Hepatocyte (in vitro differentiated cells): ENCODE measurements at regions not wholly inside any gene's neighbourhood (a gene's known extent, or its start where the extent isn't known, plus 50 kb on each side); places are given as distances from the start of the nearest gene placed in this dataset.

Experiments used
- DNase-seq: peaks from one replicate; pipeline ENCODE4 v3.0.0-alpha.2; 2016; ENCODE audit warnings: low spot score
- H2AFZ ChIP-seq: fragments of 200-600 bp; sonication (generic); 2 replicates; pipeline ENCODE4 v1.6.0; 2016; ENCODE audit warnings: antibody characterized with exemption, mild to moderate bottlenecking
- H3K27ac ChIP-seq: fragments of 200-600 bp; sonication (generic); 2 replicates; pipeline ENCODE4 v1.5.1; 2016; ENCODE audit warnings: mild to moderate bottlenecking
- H3K27me3 ChIP-seq: fragments of 200-600 bp; sonication (generic); 2 replicates; pipeline ENCODE4 v1.6.1; 2016
- H3K36me3 ChIP-seq: fragments of 200-600 bp; sonication (generic); replicated peaks from 2 replicates; pipeline ENCODE4 v1.5.1; 2016; ENCODE audit warnings: low read depth; ENCODE audit not compliant: insufficient read depth
- H3K4me1 ChIP-seq: fragments of 200-600 bp; sonication (generic); 2 replicates; pipeline ENCODE4 v1.5.1; 2016; ENCODE audit warnings: mild to moderate bottlenecking, moderate library complexity; ENCODE audit not compliant: insufficient read depth
- H3K4me2 ChIP-seq: fragments of 200-600 bp; sonication (generic); 2 replicates; pipeline ENCODE4 v1.6.0; 2016
- H3K4me3 ChIP-seq: fragments of 200-600 bp; sonication (generic); 2 replicates; pipeline ENCODE4 v1.5.1; 2016; ENCODE audit warnings: mild to moderate bottlenecking
- H3K79me2 ChIP-seq: fragments of 200-600 bp; sonication (generic); 2 replicates; pipeline ENCODE4 v1.6.0; 2017; ENCODE audit warnings: mild to moderate bottlenecking
- H3K9me2 ChIP-seq: fragments of 200-600 bp; sonication (generic); replicated peaks from 2 replicates; pipeline ENCODE4 v1.6.0; 2017; ENCODE audit warnings: mild to moderate bottlenecking; ENCODE audit not compliant: insufficient read depth
- H3K9me3 ChIP-seq: fragments of 200-600 bp; sonication (generic); 2 replicates; pipeline ENCODE4 v1.5.1; 2016; ENCODE audit warnings: low read depth, mild to moderate bottlenecking
- H4K20me1 ChIP-seq: fragments of 200-600 bp; sonication (generic); 2 replicates; pipeline ENCODE4 v1.6.0; 2016; ENCODE audit warnings: mild to moderate bottlenecking; ENCODE audit not compliant: insufficient read depth, poor library complexity, severe bottlenecking
- EZH2 ChIP-seq: fragments of 200-600 bp; sonication (generic); IDR thresholded peaks from 2 replicates; pipeline ENCODE4 v1.6.1; 2016; ENCODE audit warnings: antibody characterized with exemption, mild to moderate bottlenecking, borderline replicate concordance
- EZH2phosphoT487 ChIP-seq: fragments of 200-600 bp; sonication (generic); IDR thresholded peaks from one replicate; pipeline ENCODE4 v1.6.1; 2018; ENCODE audit warnings: antibody characterized with exemption, mild to moderate bottlenecking, low read depth, moderate library complexity; ENCODE audit not compliant: unreplicated experiment, severe bottlenecking
- WGBS: methylation state at CpG from one replicate; pipeline ENCODE4 v1.1.6; 2016; ENCODE audit warnings: low lambda C conversion rate; ENCODE audit errors: missing lambda C conversion rate; 5-methylcytosine and 5-hydroxymethylcytosine counted together
- TF ChIP-seq, protein P1 (sequence below): fragments of 200-600 bp; sonication (generic); IDR thresholded peaks from 2 replicates; pipeline ENCODE4 v1.5.1; 2016; ENCODE audit warnings: antibody characterized with exemption, mild to moderate bottlenecking; ENCODE audit not compliant: poor library complexity

GRCh38 chr5:77920359-77921058, 144.4 kb upstream of the TBCA start:
- H3K4me1 ChIP-seq, result no peaks in the 10 kb centered on the region
- H3K79me2 ChIP-seq, result no peaks in the 10 kb centered on the region
- no peaks in the 10 kb centered on the region for H4K20me1 ChIP-seq
- no peaks in the 10 kb centered on the region for H3K9me3 ChIP-seq
- no peaks in the 10 kb centered on the region for H3K27me3 ChIP-seq
- H3K4me2 ChIP-seq, result no peak overlapping the region
- no peak for DNase-seq
- TF ChIP-seq EZH2 (no peak), EZH2phosphoT487 (no peak)
- TF ChIP-seq, protein P1, sequence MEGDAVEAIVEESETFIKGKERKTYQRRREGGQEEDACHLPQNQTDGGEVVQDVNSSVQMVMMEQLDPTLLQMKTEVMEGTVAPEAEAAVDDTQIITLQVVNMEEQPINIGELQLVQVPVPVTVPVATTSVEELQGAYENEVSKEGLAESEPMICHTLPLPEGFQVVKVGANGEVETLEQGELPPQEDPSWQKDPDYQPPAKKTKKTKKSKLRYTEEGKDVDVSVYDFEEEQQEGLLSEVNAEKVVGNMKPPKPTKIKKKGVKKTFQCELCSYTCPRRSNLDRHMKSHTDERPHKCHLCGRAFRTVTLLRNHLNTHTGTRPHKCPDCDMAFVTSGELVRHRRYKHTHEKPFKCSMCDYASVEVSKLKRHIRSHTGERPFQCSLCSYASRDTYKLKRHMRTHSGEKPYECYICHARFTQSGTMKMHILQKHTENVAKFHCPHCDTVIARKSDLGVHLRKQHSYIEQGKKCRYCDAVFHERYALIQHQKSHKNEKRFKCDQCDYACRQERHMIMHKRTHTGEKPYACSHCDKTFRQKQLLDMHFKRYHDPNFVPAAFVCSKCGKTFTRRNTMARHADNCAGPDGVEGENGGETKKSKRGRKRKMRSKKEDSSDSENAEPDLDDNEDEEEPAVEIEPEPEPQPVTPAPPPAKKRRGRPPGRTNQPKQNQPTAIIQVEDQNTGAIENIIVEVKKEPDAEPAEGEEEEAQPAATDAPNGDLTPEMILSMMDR, result no peak
- 89% methylated on average over 5 of the region's 5 CpGs for WGBS
- no peaks in the 10 kb centered on the region for H3K9me2 ChIP-seq
- no peak overlapping the region for H2AFZ ChIP-seq
- no peaks in the 10 kb centered on the region for H3K36me3 ChIP-seq
- no peak overlapping the region for H3K4me3 ChIP-seq
- H3K27ac ChIP-seq, result no peak overlapping the region

DNA sequence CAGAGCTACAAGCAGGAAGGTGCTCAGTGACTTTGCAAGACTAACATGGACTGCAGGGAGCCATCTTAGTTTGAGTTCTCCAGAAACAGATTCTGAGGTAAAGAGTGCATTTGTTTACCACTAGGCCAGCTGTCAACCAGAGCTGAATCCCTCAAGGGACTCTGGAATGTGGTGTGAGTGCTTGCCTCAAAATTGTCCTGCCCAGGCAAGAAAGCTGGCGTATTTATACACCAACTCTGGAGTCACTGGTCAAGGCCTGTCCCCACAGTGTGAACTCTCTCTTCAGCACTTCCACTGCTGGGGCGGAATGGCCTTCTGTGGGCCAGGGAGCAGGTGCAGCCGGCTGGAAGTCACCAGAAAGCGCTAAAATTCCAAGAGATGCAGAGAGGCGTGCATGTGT, 139.2 kb upstream of the TBCA start:
- Histone ChIP-seq H3K4me2 (no peak overlapping the region), H3K79me2 (no peaks in the 10 kb centered on the region), H3K27ac (no peak overlapping the region), H2AFZ (no peak overlapping the region), H3K36me3 (no peaks in the 10 kb centered on the region), H4K20me1 (no peaks in the 10 kb centered on the region), H3K4me3 (no peak overlapping the region), H3K27me3 (peaks cover 11% of the 10 kb centered on the region), H3K9me3 (peaks cover 3% of the 10 kb centered on the region), H3K4me1 (no peaks in the 10 kb centered on the region), H3K9me2 (no peaks in the 10 kb centered on the region)
- 94% methylated on average over 5 of the region's 5 CpGs for WGBS
- TF ChIP-seq EZH2phosphoT487 (no peak), EZH2 (no peak)
- TF ChIP-seq, protein P1, result no peak
- no peak for DNase-seq

DNA sequence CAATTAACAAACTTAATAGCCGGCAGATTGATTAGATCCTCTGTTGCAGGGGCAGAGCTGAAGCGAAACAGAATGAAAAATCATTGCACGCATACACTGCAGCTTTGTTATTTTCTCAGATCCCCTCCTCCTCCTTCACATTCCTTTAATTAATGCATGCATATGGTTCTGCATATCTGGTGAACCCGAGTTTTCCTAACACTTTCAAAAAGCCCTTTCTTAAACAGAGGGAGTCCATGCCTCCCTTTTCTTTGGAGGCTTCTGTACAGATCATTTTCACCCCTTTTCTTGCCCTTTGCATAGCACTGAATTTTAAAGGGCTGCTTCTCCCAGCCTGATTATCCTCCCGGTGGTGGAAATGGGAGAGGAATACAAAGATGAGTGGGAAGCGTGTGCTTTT, 136.6 kb upstream of the TBCA start:
- no peak for DNase-seq
- H3K4me3 ChIP-seq, result no peak overlapping the region
- H3K36me3 ChIP-seq, result no peaks in the 10 kb centered on the region
- TF ChIP-seq EZH2 (no peak), EZH2phosphoT487 (no peak)
- TF ChIP-seq, protein P1, result no peak
- no peaks in the 10 kb centered on the region for H3K9me2 ChIP-seq
- peaks cover 11% of the 10 kb centered on the region for H3K27me3 ChIP-seq
- no peaks in the 10 kb centered on the region for H3K4me1 ChIP-seq
- no peak overlapping the region for H2AFZ ChIP-seq
- no peak overlapping the region for H3K4me2 ChIP-seq
- H4K20me1 ChIP-seq, result no peaks in the 10 kb centered on the region
- peaks cover 3% of the 10 kb centered on the region for H3K9me3 ChIP-seq
- 65% methylated on average over 6 of the region's 6 CpGs for WGBS
- H3K27ac ChIP-seq, result no peak overlapping the region
- H3K79me2 ChIP-seq, result no peaks in the 10 kb centered on the region
